AG09309 (cell line): ENCODE measurements at regions not wholly inside any gene's neighbourhood (a gene's known extent, or its start where the extent isn't known, plus 50 kb on each side); places are given as distances from the start of the nearest gene placed in this dataset.

Source experiments
- DNase-seq: peaks from one replicate; pipeline ENCODE4 v3.0.0-alpha.2; 2010; ENCODE audit warnings: low read depth
- H3K4me3 ChIP-seq: 2 replicates; pipeline ENCODE4 v1.5.1; 2011; ENCODE audit warnings: mild to moderate bottlenecking, low read depth, low read length, moderate library complexity; ENCODE audit not compliant: control insufficient read depth
- CTCF ChIP-seq: IDR thresholded peaks from 2 replicates; pipeline ENCODE4 v1.5.1; 2011; ENCODE audit warnings: mild to moderate bottlenecking, low read depth, low read length, inconsistent platforms; ENCODE audit not compliant: insufficient read depth, control insufficient read depth; ENCODE audit errors: missing control alignments

DNA sequence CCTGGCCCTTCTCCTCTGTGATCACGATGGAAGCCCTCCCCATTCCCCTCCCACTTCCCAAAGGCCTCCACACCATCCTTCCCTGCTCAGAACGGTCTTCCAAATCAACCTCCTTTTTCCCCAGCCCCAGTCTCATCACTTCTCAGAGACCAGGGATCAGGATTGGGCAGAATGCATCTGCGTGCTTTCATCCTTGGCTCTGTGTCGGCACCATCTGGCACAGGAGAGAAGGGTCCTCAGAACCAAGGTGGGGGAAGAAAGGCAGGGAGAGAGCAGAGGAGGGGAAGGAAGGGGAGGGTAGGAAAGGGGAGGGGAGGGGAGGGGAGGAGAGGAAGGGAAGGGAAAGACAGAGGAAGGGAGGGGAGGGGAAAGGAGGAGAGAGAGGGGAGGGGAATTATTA lies 52.4 kb upstream of the FICD start:
- no peak for DNase-seq
- no peak for TF ChIP-seq CTCF
- H3K4me3 ChIP-seq, result no peak overlapping the region

DNA sequence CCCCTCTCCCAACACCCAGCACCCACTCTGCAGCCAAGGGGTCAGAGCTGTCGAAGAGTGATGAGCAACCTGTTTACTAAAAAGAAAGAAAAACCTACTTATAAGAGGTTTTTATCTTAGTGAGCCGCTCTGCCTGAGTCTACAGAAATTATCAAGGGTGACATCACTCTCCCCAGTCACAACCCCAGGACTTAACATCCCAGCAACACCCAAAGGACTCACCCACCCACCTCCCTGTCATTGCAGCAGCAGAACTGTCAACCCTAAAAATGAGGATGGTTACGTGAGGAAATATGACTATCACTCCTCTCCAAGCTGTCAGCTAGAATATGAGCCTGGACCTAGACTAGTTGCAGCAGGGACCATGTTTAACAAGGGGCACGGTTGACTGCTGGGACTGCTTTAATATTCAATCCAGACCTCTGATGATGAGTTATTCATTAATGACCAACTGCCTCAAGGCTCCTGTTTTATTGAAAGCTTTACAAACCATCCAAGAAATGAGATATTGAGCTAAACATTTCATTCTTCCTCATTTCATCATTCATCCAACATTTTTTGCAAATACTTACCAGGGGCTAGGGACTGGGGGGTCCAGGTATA lies 53.9 kb upstream of the FICD start:
- DNase-seq, result no peak
- no peak for TF ChIP-seq CTCF
- no peak overlapping the region for H3K4me3 ChIP-seq

DNA sequence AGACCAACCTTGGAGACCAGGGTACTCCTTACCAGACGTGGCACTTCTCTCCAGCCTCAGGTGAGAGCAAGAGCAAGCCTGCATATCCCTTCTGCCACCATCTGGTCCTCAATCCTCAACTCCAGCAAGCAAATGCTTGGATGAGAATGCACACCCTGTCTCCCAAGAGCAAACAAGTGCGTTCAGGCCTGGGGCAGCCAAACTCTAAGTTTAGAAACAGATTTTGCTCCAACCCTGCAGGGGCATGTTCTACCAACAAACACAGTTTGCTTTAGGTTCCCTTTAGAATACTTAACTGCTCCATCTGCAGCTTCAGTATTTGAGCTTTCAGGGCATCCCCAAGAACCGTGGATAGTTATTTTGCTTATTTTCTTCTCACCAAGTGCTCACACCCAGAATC lies 55.9 kb upstream of the FICD start:
- no peak for TF ChIP-seq CTCF
- DNase-seq, result no peak
- H3K4me3 ChIP-seq, result no peak overlapping the region

GRCh38 chr12:108457734-108458361 lies 57.2 kb upstream of the FICD start:
- no peak for DNase-seq
- TF ChIP-seq CTCF, result peak; percentile 21
- H3K4me3 ChIP-seq, result no peak overlapping the region

GRCh38 chr12:108457006-108457733 lies 57.9 kb upstream of the FICD start:
- H3K4me3 ChIP-seq, result no peak overlapping the region
- TF ChIP-seq CTCF, result peak; percentile 73
- peak; percentile 28 for DNase-seq

GRCh38 chr12:108455706-108456105 lies 59.4 kb upstream of the FICD start:
- no peak for DNase-seq
- no peak for TF ChIP-seq CTCF
- H3K4me3 ChIP-seq, result no peak overlapping the region
